Neural progenitor cell (in vitro differentiated cells): ENCODE measurements at regions not wholly inside any gene's neighbourhood (a gene's known extent, or its start where the extent isn't known, plus 50 kb on each side); places are given as distances from the start of the nearest gene placed in this dataset.

Source experiments
- DNase-seq: peaks from one replicate; pipeline ENCODE4 v3.0.0-alpha.2; 2016; ENCODE audit warnings: low spot score
- H2AFZ ChIP-seq: fragments of 200-600 bp; sonication (generic); replicated peaks from 2 replicates; pipeline ENCODE4 v1.6.1; 2016; ENCODE audit warnings: antibody characterized with exemption
- H3F3A ChIP-seq: fragments of 200-600 bp; sonication (generic); 2 replicates; pipeline ENCODE4 v1.6.1; 2016; ENCODE audit warnings: antibody characterized with exemption, low read depth
- H3K27ac ChIP-seq: fragments of 200-600 bp; sonication (generic); 2 replicates; pipeline ENCODE4 v1.5.1; 2016; ENCODE audit warnings: mild to moderate bottlenecking
- H3K27me3 ChIP-seq: fragments of 200-600 bp; sonication (generic); 2 replicates; pipeline ENCODE4 v1.6.1; 2016; ENCODE audit warnings: mild to moderate bottlenecking, moderate library complexity
- H3K36me3 ChIP-seq: fragments of 200-600 bp; sonication (generic); 2 replicates; pipeline ENCODE4 v1.5.1; 2016
- H3K4me1 ChIP-seq: fragments of 200-600 bp; sonication (generic); 2 replicates; pipeline ENCODE4 v1.6.1; 2016; ENCODE audit warnings: mixed run types
- H3K4me2 ChIP-seq: fragments of 200-600 bp; sonication (generic); 2 replicates; pipeline ENCODE4 v1.6.1; 2016
- H3K4me3 ChIP-seq: fragments of 200-600 bp; sonication (generic); 2 replicates; pipeline ENCODE4 v1.5.1; 2016
- H3K79me2 ChIP-seq: fragments of 200-600 bp; sonication (generic); 2 replicates; pipeline ENCODE4 v1.6.1; 2016; ENCODE audit warnings: low read depth
- H3K9ac ChIP-seq: fragments of 200-600 bp; sonication (generic); 2 replicates; pipeline ENCODE4 v1.6.1; 2016
- H3K9me3 ChIP-seq: fragments of 200-600 bp; sonication (generic); 2 replicates; pipeline ENCODE4 v1.5.1; 2016; ENCODE audit warnings: low read depth
- H4K20me1 ChIP-seq: fragments of 200-600 bp; sonication (generic); 2 replicates; pipeline ENCODE4 v1.6.1; 2016; ENCODE audit warnings: low read depth
- H3K27ac Mint-ChIP-seq: 3 replicates; pipeline ENCODE4 v1.8.0; 2021; ENCODE audit warnings: mixed read lengths
- H3K27me3 Mint-ChIP-seq: 2 replicates; pipeline ENCODE4 v1.8.0; 2022; ENCODE audit warnings: low read depth, mild to moderate bottlenecking, inconsistent platforms, moderate library complexity, mixed read lengths; ENCODE audit not compliant: insufficient read depth
- H3K36me3 Mint-ChIP-seq: 3 replicates; pipeline ENCODE4 v1.8.0; 2021; ENCODE audit warnings: mixed read lengths
- H3K4me1 Mint-ChIP-seq: 3 replicates; pipeline ENCODE4 v1.8.0; 2021; ENCODE audit warnings: mixed read lengths
- H3K4me3 Mint-ChIP-seq: 3 replicates; pipeline ENCODE4 v1.8.0; 2021; ENCODE audit warnings: mild to moderate bottlenecking, moderate library complexity, mixed read lengths
- H3K9me3 Mint-ChIP-seq: 3 replicates; pipeline ENCODE4 v1.8.0; 2020; ENCODE audit warnings: mixed read lengths
- CTCF ChIP-seq: fragments of 200-600 bp; sonication (generic); IDR thresholded peaks from 2 replicates; pipeline ENCODE4 v1.5.1; 2017; ENCODE audit warnings: antibody characterized with exemption, mild to moderate bottlenecking
- EZH2 ChIP-seq: fragments of 200-600 bp; sonication (generic); IDR thresholded peaks from 2 replicates; pipeline ENCODE4 v1.6.1; 2017; ENCODE audit warnings: antibody characterized with exemption, mild to moderate bottlenecking, moderate library complexity
- EZH2phosphoT487 ChIP-seq: fragments of 200-600 bp; sonication (generic); IDR thresholded peaks from 2 replicates; pipeline ENCODE4 v1.6.1; 2017; ENCODE audit warnings: antibody characterized with exemption

GRCh38 chr10:78346721-78347120, 313.1 kb downstream of the RPS24 start:
- Mint-ChIP-seq H3K36me3 (no peaks in the 10 kb centered on the region), H3K27me3 (peaks cover 3% of the 10 kb centered on the region), H3K4me1 (peaks cover 29% of the 10 kb centered on the region), H3K9me3 (peaks cover 5% of the 10 kb centered on the region), H3K4me3 (no peak overlapping the region), H3K27ac (no peak overlapping the region)
- no peak overlapping the region for H3K27ac ChIP-seq
- H3K27me3 ChIP-seq, result no peaks in the 10 kb centered on the region
- H3F3A ChIP-seq, result no peaks in the 10 kb centered on the region
- H3K4me2 ChIP-seq, result no peak overlapping the region
- TF ChIP-seq EZH2 (no peak), EZH2phosphoT487 (no peak), CTCF (no peak)
- no peak for DNase-seq
- no peak overlapping the region for H3K9ac ChIP-seq
- no peaks in the 10 kb centered on the region for H3K79me2 ChIP-seq
- no peaks in the 10 kb centered on the region for H3K9me3 ChIP-seq
- no peak overlapping the region for H3K4me3 ChIP-seq
- no peaks in the 10 kb centered on the region for H3K36me3 ChIP-seq
- H3K4me1 ChIP-seq, result peaks cover 7% of the 10 kb centered on the region
- H4K20me1 ChIP-seq, result no peaks in the 10 kb centered on the region
- H2AFZ ChIP-seq, result no peak overlapping the region

GRCh38 chr10:78348411-78349164, 314.9 kb downstream of the RPS24 start:
- no peaks in the 10 kb centered on the region for H3K4me1 ChIP-seq
- no peaks in the 10 kb centered on the region for H3K36me3 ChIP-seq
- Mint-ChIP-seq H3K4me3 (no peak overlapping the region), H3K36me3 (no peaks in the 10 kb centered on the region), H3K27ac (no peak overlapping the region), H3K4me1 (peaks cover 24% of the 10 kb centered on the region), H3K9me3 (peaks cover 5% of the 10 kb centered on the region), H3K27me3 (peaks cover 3% of the 10 kb centered on the region)
- no peaks in the 10 kb centered on the region for H3K9me3 ChIP-seq
- no peak overlapping the region for H3K27ac ChIP-seq
- H3K4me3 ChIP-seq, result no peak overlapping the region
- H3F3A ChIP-seq, result no peaks in the 10 kb centered on the region
- H3K79me2 ChIP-seq, result no peaks in the 10 kb centered on the region
- H3K27me3 ChIP-seq, result no peaks in the 10 kb centered on the region
- no peak overlapping the region for H3K4me2 ChIP-seq
- H2AFZ ChIP-seq, result no peak overlapping the region
- H4K20me1 ChIP-seq, result no peaks in the 10 kb centered on the region
- TF ChIP-seq EZH2phosphoT487 (no peak), CTCF (no peak), EZH2 (no peak)
- H3K9ac ChIP-seq, result no peak overlapping the region
- no peak for DNase-seq

GRCh38 chr10:78349165-78349516, 315.5 kb downstream of the RPS24 start:
- no peaks in the 10 kb centered on the region for H3K79me2 ChIP-seq
- Mint-ChIP-seq H3K27me3 (peaks cover 3% of the 10 kb centered on the region), H3K4me1 (peaks cover 22% of the 10 kb centered on the region), H3K36me3 (no peaks in the 10 kb centered on the region), H3K27ac (no peak overlapping the region), H3K9me3 (peaks cover 5% of the 10 kb centered on the region), H3K4me3 (no peak overlapping the region)
- DNase-seq, result no peak
- H3K27me3 ChIP-seq, result no peaks in the 10 kb centered on the region
- no peak overlapping the region for H3K4me3 ChIP-seq
- no peaks in the 10 kb centered on the region for H4K20me1 ChIP-seq
- H2AFZ ChIP-seq, result no peak overlapping the region
- H3K9ac ChIP-seq, result no peak overlapping the region
- no peak overlapping the region for H3K27ac ChIP-seq
- no peaks in the 10 kb centered on the region for H3F3A ChIP-seq
- no peak overlapping the region for H3K4me2 ChIP-seq
- H3K36me3 ChIP-seq, result no peaks in the 10 kb centered on the region
- no peaks in the 10 kb centered on the region for H3K4me1 ChIP-seq
- TF ChIP-seq EZH2phosphoT487 (no peak), CTCF (no peak), EZH2 (no peak)
- H3K9me3 ChIP-seq, result no peaks in the 10 kb centered on the region
